Activated CD8-positive, alpha-beta T cell treated with anti-CD3 and anti-CD28 coated beads for 36 hours (primary cell): ENCODE measurements at regions not wholly inside any gene's neighbourhood (a gene's known extent, or its start where the extent isn't known, plus 50 kb on each side); places are given as distances from the start of the nearest gene placed in this dataset.

Experiments
- ATAC-seq: fragments of 200-7000 bp; cut with Tn5 transposase; one replicate; pipeline ENCODE4 v1.10.0; 2021; ENCODE audit warnings: mild to moderate bottlenecking, moderate library complexity
- CTCF ChIA-PET: fragments of 350-600 bp; sonication (Branson Sonifier 250); formaldehyde crosslinking; loops from one replicate; lab custom pipeline; 2021; ENCODE audit warnings: antibody characterized with exemption; lab: Charles Lee
- POLR2A ChIA-PET: fragments of 350-600 bp; sonication (Branson Sonifier 250); formaldehyde crosslinking; loops from one replicate; lab custom pipeline; 2021; ENCODE audit warnings: antibody characterized with exemption; lab: Charles Lee
- DNase-seq: peaks from one replicate; pipeline ENCODE4 v3.0.0-alpha.2; 2020
- H3K27ac Mint-ChIP-seq: one replicate; pipeline ENCODE4 v1.8.0; 2021; ENCODE audit warnings: mild to moderate bottlenecking, mixed read lengths
- H3K27me3 Mint-ChIP-seq: one replicate; pipeline ENCODE4 v1.8.0; 2021; ENCODE audit warnings: mixed read lengths
- H3K36me3 Mint-ChIP-seq: one replicate; pipeline ENCODE4 v1.8.0; 2021; ENCODE audit warnings: low read depth, mixed read lengths
- H3K4me1 Mint-ChIP-seq: one replicate; pipeline ENCODE4 v1.8.0; 2021; ENCODE audit warnings: low read depth, mixed read lengths
- H3K4me3 Mint-ChIP-seq: one replicate; pipeline ENCODE4 v1.8.0; 2021; ENCODE audit warnings: mild to moderate bottlenecking, moderate library complexity, mixed read lengths
- H3K9me3 Mint-ChIP-seq: one replicate; pipeline ENCODE4 v1.8.0; 2021; ENCODE audit warnings: mixed read lengths
- CTCF ChIP-seq: fragments of 200-600 bp; IDR thresholded peaks from one replicate; pipeline ENCODE4 v1.8.0; 2022; ENCODE audit warnings: antibody characterized with exemption, mild to moderate bottlenecking
- intact Hi-C: fragments of 100-400 bp; cut with micrococcal nuclease; formaldehyde crosslinking; loops from one replicate; pipeline ENCODE4 v1.10.0; 2022

- no peak for DNase-seq
- H3K9me3 Mint-ChIP-seq: peaks cover 2% of the 10 kb centered on the region
- no peaks in the 10 kb centered on the region for H3K36me3 Mint-ChIP-seq
- intact Hi-C loops: no loop called here
- TF ChIP-seq CTCF: no peak
- ChIA-PET POLR2A (no interaction called here), CTCF (interaction anchor here (1.0 kb wide), 1 partner anchor 10 kb away, joined by 3 read pairs; no protein-coding TSS in a partner anchor)
- H3K4me3 Mint-ChIP-seq: no peak overlapping the region
- peaks cover 1% of the 10 kb centered on the region for H3K27me3 Mint-ChIP-seq
- H3K4me1 Mint-ChIP-seq: no peaks in the 10 kb centered on the region
- ATAC-seq: no peak
- H3K27ac Mint-ChIP-seq: no peak overlapping the region
These were observed 95.9 kb upstream of the PRR20G start for GRCh38 chr3:127383656-127384179.

- DNase-seq (no peak), ATAC-seq (no peak)
- POLR2A ChIA-PET: no interaction called here
- intact Hi-C loops: no loop called here
- Mint-ChIP-seq H3K4me3 (no peak overlapping the region), H3K4me1 (no peaks in the 10 kb centered on the region), H3K27ac (no peak overlapping the region), H3K36me3 (no peaks in the 10 kb centered on the region), H3K9me3 (peaks cover 2% of the 10 kb centered on the region), H3K27me3 (peaks cover 3% of the 10 kb centered on the region)
- CTCF ChIA-PET: no interaction called here
- TF ChIP-seq CTCF: no peak
These were observed 90.2 kb upstream of the PRR20G start for GRCh38 chr3:127377801-127378655.

GRCh38 chr3:127375151-127375930, 87.5 kb upstream of the PRR20G start:
- H3K27ac Mint-ChIP-seq: no peak overlapping the region
- intact Hi-C loops: no loop called here
- ChIA-PET POLR2A (no interaction called here), CTCF (interaction anchor here (1.5 kb wide), 1 partner anchor 172 kb away, joined by 7 read pairs; no protein-coding TSS in a partner anchor)
- TF ChIP-seq CTCF: no peak
- DNase-seq (no peak), ATAC-seq (no peak)
- H3K36me3 Mint-ChIP-seq: no peaks in the 10 kb centered on the region
- H3K4me1 Mint-ChIP-seq: no peaks in the 10 kb centered on the region
- H3K27me3 Mint-ChIP-seq: peaks cover 2% of the 10 kb centered on the region
- H3K4me3 Mint-ChIP-seq: no peak overlapping the region
- no peaks in the 10 kb centered on the region for H3K9me3 Mint-ChIP-seq

- Mint-ChIP-seq H3K4me3 (no peak overlapping the region), H3K4me1 (no peaks in the 10 kb centered on the region), H3K9me3 (no peaks in the 10 kb centered on the region), H3K27ac (no peak overlapping the region), H3K36me3 (no peaks in the 10 kb centered on the region), H3K27me3 (peaks cover 2% of the 10 kb centered on the region)
- peak; percentile 37 for TF ChIP-seq CTCF
- CTCF ChIA-PET: interaction anchor here (0.8 to 1.8 kb wide), 6 partner anchors 10 to 173 kb away, joined by 3 to 7 read pairs (median 5); no protein-coding TSS in a partner anchor
- POLR2A ChIA-PET: no interaction called here
- DNase-seq (peak; percentile 41), ATAC-seq (no peak)
- intact Hi-C loops: no loop called here
These were observed 86.5 kb upstream of the PRR20G start for GRCh38 chr3:127374086-127375010.
